ENCODE measurements at regions not wholly inside any gene's neighbourhood (a gene's known extent, or its start where the extent isn't known, plus 50 kb on each side); places are given as distances from the start of the nearest gene placed in this dataset.

GRCh38 chr15:94015324-94015723 is 216.0 kb upstream of the MCTP2 start:
- TF ChIP-seq CTCF (conservative IDR thresholded peaks at IDR 0.05) (no peak), ZFX (IDR thresholded peaks at IDR 0.05) (no peak)

Data from C4-2B (cell line).